GM18498 (cell line): ENCODE measurements at regions not wholly inside any gene's neighbourhood (a gene's known extent, or its start where the extent isn't known, plus 50 kb on each side); places are given as distances from the start of the nearest gene placed in this dataset.

Experiments used
- ATAC-seq: cut with Tn5 transposase; IDR thresholded peaks from one replicate; pipeline ENCODE4 v1.9.1; 2021; ENCODE audit warnings: mild to moderate bottlenecking, moderate library complexity; ENCODE audit not compliant: unreplicated experiment

GRCh38 chr9:89554307-89555035 lies 50.3 kb upstream of the GADD45G start:
- no peak for ATAC-seq

DNA sequence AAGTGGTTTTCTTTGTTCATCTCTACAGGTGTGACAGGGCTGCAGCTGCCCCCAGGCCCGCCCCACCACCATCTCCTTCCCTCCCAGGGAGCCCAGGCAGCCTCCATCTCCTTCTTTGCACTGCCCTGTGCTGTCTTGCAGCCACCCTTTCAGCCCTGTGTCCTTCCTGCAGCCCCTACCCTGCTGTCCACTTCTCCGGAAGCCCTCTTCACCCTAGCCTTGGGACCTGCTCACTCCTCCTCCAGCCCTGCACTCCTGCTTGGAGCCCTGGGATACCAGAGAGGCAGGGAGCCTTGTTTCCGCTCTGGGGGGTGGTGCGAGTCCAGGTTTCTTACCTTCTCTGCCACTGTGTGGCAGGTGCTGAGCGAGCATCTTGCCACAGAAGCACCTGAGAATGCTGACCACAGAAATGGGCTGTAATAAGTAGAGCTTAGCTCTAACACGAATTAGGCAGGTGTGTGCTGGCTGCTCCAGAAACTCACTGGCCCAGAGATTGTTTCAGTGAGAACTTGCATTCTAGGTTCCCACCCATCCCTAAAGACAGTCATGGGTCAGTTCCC lies 51.3 kb upstream of the GADD45G start:
- ATAC-seq, result no peak

DNA sequence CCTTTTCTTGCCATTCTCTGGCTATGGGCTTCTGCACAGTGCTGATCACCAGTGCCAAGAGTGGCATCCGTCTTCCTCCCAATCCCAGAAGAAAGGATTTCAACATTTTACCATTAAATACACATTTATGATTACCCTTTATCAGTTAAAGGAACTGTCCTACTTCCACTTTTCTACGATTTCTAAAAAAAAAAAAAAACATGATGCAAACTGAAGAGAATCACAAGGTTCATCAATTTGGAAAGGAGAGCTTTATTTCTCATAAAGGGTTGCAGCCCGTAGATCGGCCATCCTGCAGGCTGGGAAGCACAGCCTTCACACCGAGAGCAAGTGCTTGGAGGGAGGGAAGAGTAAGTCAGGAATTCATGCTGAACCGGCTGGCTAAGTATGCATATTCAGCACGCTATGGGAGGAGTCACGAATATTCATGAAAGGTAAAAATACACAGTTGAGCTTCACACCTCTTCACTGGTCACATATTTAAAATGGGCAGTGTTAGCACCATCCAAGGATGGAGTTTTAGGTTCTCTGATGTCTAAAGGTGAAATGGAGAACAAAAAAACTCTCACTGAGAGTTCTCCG lies 52.5 kb upstream of the SEMA4D start:
- no peak for ATAC-seq

DNA sequence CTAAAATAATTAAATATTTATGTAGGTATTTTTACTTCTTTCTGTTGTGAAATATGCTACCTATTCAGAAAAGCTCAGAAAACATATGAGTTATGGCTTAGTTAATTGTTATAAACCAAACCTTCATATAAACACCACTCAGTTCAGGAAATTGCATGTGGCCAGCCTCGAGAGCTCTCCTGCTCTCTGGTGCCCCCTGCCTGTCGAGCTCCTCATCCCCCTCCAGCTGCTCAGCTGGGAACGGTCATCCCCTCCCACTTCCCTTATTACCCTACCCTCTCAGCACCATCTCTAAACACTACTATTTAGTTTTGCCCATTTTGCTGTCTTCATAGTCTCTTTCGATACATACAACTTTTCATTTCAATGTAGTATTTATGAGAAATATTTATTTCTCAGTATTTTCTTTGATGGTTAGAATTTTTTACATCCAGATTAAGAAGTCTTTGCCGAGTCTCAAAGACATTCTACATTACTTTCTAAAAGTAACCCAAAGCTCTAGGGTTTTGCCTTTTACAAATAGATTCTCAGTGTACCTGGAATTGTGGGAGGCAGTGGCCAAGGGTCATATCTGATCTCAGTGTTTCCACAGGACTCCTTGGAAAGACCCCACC lies 51.2 kb upstream of the SEMA4D start:
- peak; percentile 83 for ATAC-seq

DNA sequence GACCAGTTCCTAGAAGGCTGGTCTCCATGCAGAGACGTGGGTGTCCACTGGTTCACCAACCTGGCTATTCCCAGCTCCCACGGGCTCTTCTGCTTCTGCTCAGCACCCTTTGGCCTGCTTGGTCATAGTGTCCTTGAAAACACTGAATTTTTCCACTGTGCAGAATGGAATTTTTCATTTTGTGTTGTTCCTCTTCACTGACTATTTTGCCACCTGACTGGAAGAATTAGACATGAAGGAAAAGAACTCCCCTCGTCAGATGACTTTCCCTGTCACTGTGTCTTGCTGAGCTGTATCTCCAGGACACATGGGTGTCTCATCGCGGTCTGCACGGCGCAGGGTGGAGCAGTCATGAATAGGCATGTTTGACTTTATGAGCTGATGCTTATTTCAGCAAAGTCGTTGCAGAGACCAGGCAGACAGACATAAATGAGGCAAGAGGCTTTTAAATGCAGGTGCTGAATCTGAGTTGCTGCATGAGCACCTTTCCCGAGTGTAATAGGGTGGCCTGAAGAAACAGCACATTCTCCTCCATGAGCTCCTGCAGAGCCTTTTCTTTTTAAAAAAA lies 50.2 kb upstream of the SEMA4D start:
- no peak for ATAC-seq
